Parathyroid adenoma (tissue), 2 donors: ENCODE measurements at regions not wholly inside any gene's neighbourhood (a gene's known extent, or its start where the extent isn't known, plus 50 kb on each side); places are given as distances from the start of the nearest gene placed in this dataset.

ENCODE experiments used
- H2AFZ ChIP-seq: fragments of 300-600 bp; sonication (generic); one replicate; pipeline ENCODE4 v1.7.0; 2017; ENCODE audit warnings: antibody characterized with exemption, mild to moderate bottlenecking
- H3K27ac ChIP-seq: fragments of 300-600 bp; sonication (generic); one replicate; pipeline ENCODE4 v1.7.0; 2017
- H3K27me3 ChIP-seq: fragments of 300-600 bp; sonication (generic); one replicate; pipeline ENCODE4 v1.7.0; 2017; ENCODE audit warnings: low read length; ENCODE audit not compliant: control insufficient read depth, insufficient read depth
- H3K36me3 ChIP-seq: fragments of 300-600 bp; sonication (generic); one replicate; pipeline ENCODE4 v1.7.0; 2017; ENCODE audit warnings: low read length; ENCODE audit not compliant: control insufficient read depth, insufficient read depth
- H3K4me1 ChIP-seq: fragments of 300-600 bp; sonication (generic); one replicate; pipeline ENCODE4 v1.7.0; 2017; ENCODE audit warnings: control low read depth
- H3K4me2 ChIP-seq: fragments of 300-600 bp; sonication (generic); one replicate; pipeline ENCODE4 v1.7.0; 2017; ENCODE audit warnings: low read length
- H3K4me3 ChIP-seq: fragments of 300-600 bp; sonication (generic); one replicate; pipeline ENCODE4 v1.7.0; 2017; ENCODE audit warnings: low read depth, low read length
- H3K79me2 ChIP-seq: fragments of 300-600 bp; sonication (generic); one replicate; pipeline ENCODE4 v1.7.0; 2017; ENCODE audit warnings: control low read depth
- H3K9ac ChIP-seq: fragments of 300-600 bp; sonication (generic); one replicate; pipeline ENCODE4 v1.7.0; 2017; ENCODE audit warnings: mild to moderate bottlenecking
- H3K9me3 ChIP-seq: fragments of 300-600 bp; sonication (generic); one replicate; pipeline ENCODE4 v1.7.0; 2017; ENCODE audit warnings: low read length; ENCODE audit not compliant: control insufficient read depth
- TF ChIP-seq, protein P1 (sequence below): fragments of 300-600 bp; sonication (generic); IDR thresholded peaks from one replicate; pipeline ENCODE4 v1.7.0; 2017; ENCODE audit warnings: antibody characterized with exemption, mild to moderate bottlenecking
- donor health status: primary hyperparathyroidism.

DNA sequence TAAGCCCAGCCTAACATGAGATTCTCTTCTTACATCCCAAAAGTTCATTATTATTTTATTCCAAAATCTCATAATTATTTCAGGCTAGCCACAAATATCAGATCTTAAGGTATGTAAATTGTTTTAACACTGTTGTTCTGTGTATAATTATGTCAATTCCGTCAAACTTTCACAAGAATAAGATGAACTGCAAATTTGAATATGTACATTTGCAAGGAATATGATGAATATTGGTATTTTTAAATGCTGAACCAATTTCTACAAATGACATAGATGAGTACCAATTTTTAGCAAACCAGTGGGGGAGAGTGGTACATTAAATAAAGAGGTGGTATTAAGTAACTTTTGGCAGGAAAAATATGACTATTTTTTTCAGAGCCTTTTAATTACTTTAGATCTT, 282.3 kb upstream of the MAD2L1 start:
- Histone ChIP-seq H3K27ac (no peak overlapping the region), H3K27me3 (no peaks in the 10 kb centered on the region), H2AFZ (no peak overlapping the region), H3K9me3 (no peaks in the 10 kb centered on the region), H3K36me3 (no peaks in the 10 kb centered on the region), H3K4me3 (no peak overlapping the region), H3K9ac (no peak overlapping the region), H3K4me1 (no peaks in the 10 kb centered on the region), H3K4me2 (no peak overlapping the region), H3K79me2 (no peaks in the 10 kb centered on the region)
- TF ChIP-seq, protein P1, sequence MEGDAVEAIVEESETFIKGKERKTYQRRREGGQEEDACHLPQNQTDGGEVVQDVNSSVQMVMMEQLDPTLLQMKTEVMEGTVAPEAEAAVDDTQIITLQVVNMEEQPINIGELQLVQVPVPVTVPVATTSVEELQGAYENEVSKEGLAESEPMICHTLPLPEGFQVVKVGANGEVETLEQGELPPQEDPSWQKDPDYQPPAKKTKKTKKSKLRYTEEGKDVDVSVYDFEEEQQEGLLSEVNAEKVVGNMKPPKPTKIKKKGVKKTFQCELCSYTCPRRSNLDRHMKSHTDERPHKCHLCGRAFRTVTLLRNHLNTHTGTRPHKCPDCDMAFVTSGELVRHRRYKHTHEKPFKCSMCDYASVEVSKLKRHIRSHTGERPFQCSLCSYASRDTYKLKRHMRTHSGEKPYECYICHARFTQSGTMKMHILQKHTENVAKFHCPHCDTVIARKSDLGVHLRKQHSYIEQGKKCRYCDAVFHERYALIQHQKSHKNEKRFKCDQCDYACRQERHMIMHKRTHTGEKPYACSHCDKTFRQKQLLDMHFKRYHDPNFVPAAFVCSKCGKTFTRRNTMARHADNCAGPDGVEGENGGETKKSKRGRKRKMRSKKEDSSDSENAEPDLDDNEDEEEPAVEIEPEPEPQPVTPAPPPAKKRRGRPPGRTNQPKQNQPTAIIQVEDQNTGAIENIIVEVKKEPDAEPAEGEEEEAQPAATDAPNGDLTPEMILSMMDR: no peak

DNA sequence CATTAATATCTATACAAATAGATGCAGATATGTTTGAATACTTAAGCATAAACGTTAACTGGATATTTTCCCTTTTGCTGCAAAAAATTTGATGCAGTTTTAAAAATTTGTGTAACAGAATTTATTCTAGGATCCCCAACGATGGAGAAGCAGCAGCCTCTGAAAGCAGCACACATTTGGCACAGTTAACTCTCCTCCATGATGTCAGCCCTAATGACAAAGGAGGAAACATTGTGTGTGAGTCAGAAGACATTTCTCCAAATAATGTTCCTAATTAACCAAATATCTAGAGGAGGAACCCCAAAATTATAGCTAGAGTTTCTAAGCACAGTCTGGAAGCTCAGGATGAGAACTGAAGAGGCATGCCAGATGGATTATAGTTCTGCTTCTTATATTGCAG, 281.9 kb upstream of the MAD2L1 start:
- H3K36me3 ChIP-seq: no peaks in the 10 kb centered on the region
- H3K79me2 ChIP-seq: no peaks in the 10 kb centered on the region
- no peak overlapping the region for H3K27ac ChIP-seq
- no peaks in the 10 kb centered on the region for H3K9me3 ChIP-seq
- no peak overlapping the region for H3K4me3 ChIP-seq
- H3K4me2 ChIP-seq: no peak overlapping the region
- H3K27me3 ChIP-seq: no peaks in the 10 kb centered on the region
- TF ChIP-seq, protein P1: no peak
- no peak overlapping the region for H2AFZ ChIP-seq
- no peak overlapping the region for H3K9ac ChIP-seq
- no peaks in the 10 kb centered on the region for H3K4me1 ChIP-seq

DNA sequence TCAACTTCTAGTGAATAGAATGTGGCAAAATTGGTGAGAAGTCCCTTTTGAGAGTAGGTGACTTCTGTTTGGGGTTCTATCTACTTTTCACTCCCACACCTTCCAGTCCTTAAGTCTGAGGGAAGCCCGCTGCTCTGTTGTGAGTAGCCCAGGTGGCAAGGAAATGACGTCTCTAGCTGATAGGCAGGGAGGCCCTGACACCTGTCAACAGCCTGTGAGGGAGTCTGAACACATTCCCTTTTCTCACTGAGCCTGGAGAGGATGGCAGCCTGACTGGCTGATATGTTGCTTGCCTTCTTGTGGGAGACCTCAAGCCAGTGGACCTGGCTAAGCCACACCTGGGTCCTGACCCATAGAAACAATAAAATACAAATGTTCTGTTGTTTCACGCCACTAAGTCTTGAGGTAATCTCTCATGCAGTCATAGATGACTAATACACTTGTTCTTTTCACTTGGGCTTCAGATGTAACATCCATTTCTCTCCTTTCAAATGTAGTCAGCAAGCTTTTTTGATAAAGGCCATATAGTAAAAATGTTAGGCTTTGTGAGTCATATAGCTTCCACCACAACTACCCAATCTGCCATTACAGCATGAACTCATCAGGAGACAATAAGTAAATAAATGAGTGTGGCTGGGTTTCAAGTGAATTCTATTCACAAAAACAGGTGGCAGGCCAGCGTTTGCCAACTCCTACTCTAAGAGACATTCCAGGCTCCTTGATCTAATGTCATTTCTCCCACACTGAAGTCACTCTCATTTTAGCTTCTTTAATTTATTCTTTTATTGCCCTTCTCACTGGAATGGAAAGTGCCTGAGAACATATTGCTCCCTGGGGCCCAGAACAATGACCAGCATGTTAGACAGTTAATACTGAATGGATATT, 265.1 kb upstream of the MAD2L1 start:
- H3K27me3 ChIP-seq: no peaks in the 10 kb centered on the region
- TF ChIP-seq, protein P1: no peak

DNA sequence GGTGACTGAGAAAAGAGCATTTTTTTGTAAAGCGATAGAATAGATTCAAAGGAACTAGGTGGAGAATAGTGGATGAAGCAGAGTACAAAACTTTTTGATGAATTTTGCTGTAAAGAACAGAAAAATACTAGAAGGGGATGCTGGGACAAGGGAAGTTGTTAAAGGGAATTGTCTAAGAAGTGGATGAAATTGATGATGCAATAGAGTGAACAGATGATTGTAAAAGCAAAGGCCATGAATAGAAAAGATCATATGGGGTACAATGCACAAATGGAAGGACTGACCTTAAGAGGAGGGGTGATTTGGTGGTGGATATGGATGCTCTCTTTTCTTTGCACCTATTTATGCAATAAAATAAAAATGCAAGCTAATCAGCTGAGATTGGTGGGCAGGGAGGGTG, 262.7 kb upstream of the MAD2L1 start:
- Histone ChIP-seq H2AFZ (no peak overlapping the region), H3K36me3 (no peaks in the 10 kb centered on the region), H3K4me1 (no peaks in the 10 kb centered on the region), H3K4me2 (no peak overlapping the region), H3K9ac (no peak overlapping the region), H3K79me2 (no peaks in the 10 kb centered on the region), H3K4me3 (no peak overlapping the region), H3K27ac (no peak overlapping the region), H3K9me3 (no peaks in the 10 kb centered on the region), H3K27me3 (no peaks in the 10 kb centered on the region)
- TF ChIP-seq, protein P1: no peak

More for the DNA sequence above, 265.1 kb upstream of the MAD2L1 start:
- Histone ChIP-seq H3K4me3 (no peak overlapping the region), H3K9ac (no peak overlapping the region), H3K4me1 (no peaks in the 10 kb centered on the region), H2AFZ (no peak overlapping the region), H3K27ac (no peak overlapping the region), H3K36me3 (no peaks in the 10 kb centered on the region), H3K4me2 (no peak overlapping the region), H3K9me3 (no peaks in the 10 kb centered on the region), H3K79me2 (no peaks in the 10 kb centered on the region)

DNA sequence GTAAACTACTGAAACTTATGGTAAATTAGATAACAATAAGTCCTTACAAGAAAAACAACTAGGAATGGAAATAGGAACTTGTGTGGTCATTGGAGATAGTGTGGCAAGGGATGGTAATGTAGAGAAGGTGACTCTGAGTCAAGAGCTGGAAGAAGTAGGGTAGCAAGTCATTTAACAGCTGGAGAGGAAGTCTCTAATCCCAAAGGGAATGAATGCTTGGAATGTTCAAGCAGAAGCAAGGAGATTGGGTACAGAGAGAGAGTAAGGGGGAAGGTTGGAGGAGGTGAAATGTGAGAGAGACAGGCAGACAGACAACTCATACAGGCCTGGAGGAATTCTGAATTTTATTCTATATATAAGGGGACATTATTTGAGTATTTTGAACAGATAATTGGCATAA, 260.6 kb upstream of the MAD2L1 start:
- Histone ChIP-seq H2AFZ (no peak overlapping the region), H3K9ac (no peak overlapping the region), H3K27me3 (no peaks in the 10 kb centered on the region), H3K4me3 (no peak overlapping the region), H3K27ac (no peak overlapping the region), H3K9me3 (no peaks in the 10 kb centered on the region), H3K4me1 (no peaks in the 10 kb centered on the region), H3K4me2 (no peak overlapping the region), H3K79me2 (no peaks in the 10 kb centered on the region), H3K36me3 (no peaks in the 10 kb centered on the region)
- TF ChIP-seq, protein P1: no peak
